OCI-LY7 (cell line): ENCODE measurements at regions not wholly inside any gene's neighbourhood (a gene's known extent, or its start where the extent isn't known, plus 50 kb on each side); places are given as distances from the start of the nearest gene placed in this dataset.

Experiments
- BruUV-seq: library from RNA; stranded (reverse); fragments of 400-500 nt; replicated peaks from 2 replicates; lab custom pipeline; 2021; lab: Mats Ljungman, UMichigan
- CTCF ChIA-PET: fragments of 300-600 bp; sonication (Branson Sonifier 250); formaldehyde crosslinking; loops from one replicate; lab custom pipeline; 2022; ENCODE audit warnings: antibody characterized with exemption; ENCODE audit not compliant: unreplicated experiment; lab: Charles Lee
- POLR2A ChIA-PET: fragments of 300-600 bp; sonication (Branson Sonifier 250); formaldehyde crosslinking; loops from one replicate; lab custom pipeline; 2022; ENCODE audit warnings: antibody characterized with exemption; lab: Charles Lee
- DNase-seq: peaks from one replicate; pipeline ENCODE4 v3.0.0-alpha.2; 2015; ENCODE audit warnings: low spot score
- H2AFZ ChIP-seq: fragments of 200-600 bp; sonication (generic), shearing (Covaris generic); 2 replicates; pipeline ENCODE4 v1.6.1; 2014; ENCODE audit warnings: mild to moderate bottlenecking, antibody characterized with exemption, low read length, moderate library complexity
- H3K27ac ChIP-seq: fragments of 200-600 bp; sonication (generic); 2 replicates; pipeline ENCODE4 v1.5.1; 2014; ENCODE audit warnings: mixed run types, low read depth, mild to moderate bottlenecking, moderate library complexity, low read length, inconsistent platforms; ENCODE audit not compliant: poor library complexity, severe bottlenecking
- H3K36me3 ChIP-seq: fragments of 200-600 bp; sonication (generic); 2 replicates; pipeline ENCODE4 v1.6.1; 2014; ENCODE audit warnings: mild to moderate bottlenecking, antibody characterized with exemption, low read length, moderate library complexity, mixed read lengths; ENCODE audit not compliant: insufficient read depth
- H3K4me1 ChIP-seq: fragments of 200-600 bp; sonication (generic); 2 replicates; pipeline ENCODE4 v1.5.1; 2014; ENCODE audit warnings: mild to moderate bottlenecking, low read length; ENCODE audit not compliant: insufficient read depth, poor library complexity, severe bottlenecking
- H3K4me2 ChIP-seq: fragments of 200-600 bp; sonication (generic); 2 replicates; pipeline ENCODE4 v1.6.1; 2014; ENCODE audit warnings: mild to moderate bottlenecking, low read length
- H3K4me3 ChIP-seq: fragments of 200-600 bp; sonication (generic); 2 replicates; pipeline ENCODE4 v1.5.1; 2014; ENCODE audit warnings: mild to moderate bottlenecking, low read depth, low read length; ENCODE audit not compliant: poor library complexity, severe bottlenecking
- H3K79me2 ChIP-seq: fragments of 200-600 bp; sonication (generic); 2 replicates; pipeline ENCODE4 v1.6.1; 2016; ENCODE audit warnings: low read depth, mild to moderate bottlenecking, low read length, moderate library complexity, mixed read lengths; ENCODE audit not compliant: insufficient read depth
- H3K9me2 ChIP-seq: fragments of 200-600 bp; sonication (generic); 2 replicates; pipeline ENCODE4 v1.6.1; 2016; ENCODE audit warnings: mild to moderate bottlenecking, low read length, mixed read lengths; ENCODE audit not compliant: insufficient read depth
- H3K9me3 ChIP-seq: fragments of 200-600 bp; sonication (generic); 2 replicates; pipeline ENCODE4 v1.6.1; 2014; ENCODE audit warnings: mild to moderate bottlenecking, mixed run types, low read length, mixed read lengths
- H4K20me1 ChIP-seq: fragments of 200-600 bp; sonication (generic); 2 replicates; pipeline ENCODE4 v1.6.1; 2014; ENCODE audit warnings: mild to moderate bottlenecking, antibody characterized with exemption, low read length, moderate library complexity, mixed read lengths; ENCODE audit not compliant: insufficient read depth
- CTCF ChIP-seq: fragments of 200-600 bp; sonication (generic); conservative IDR thresholded peaks from 2 replicates; pipeline ENCODE4 v1.5.1; 2014; ENCODE audit warnings: mild to moderate bottlenecking, antibody characterized with exemption, low read length, moderate library complexity, mixed read lengths
- EZH2phosphoT487 ChIP-seq: fragments of 200-600 bp; sonication (generic); IDR thresholded peaks from 2 replicates; pipeline ENCODE4 v1.6.1; 2018; ENCODE audit warnings: low read depth, borderline replicate concordance, mild to moderate bottlenecking, mixed run types, antibody characterized with exemption, low read length, moderate library complexity, mixed read lengths
- intact Hi-C: fragments of 100-400 bp; cut with micrococcal nuclease; formaldehyde crosslinking; loops from one replicate; pipeline ENCODE4 v1.10.0; 2022; ENCODE audit not compliant: unreplicated experiment

GRCh38 chrX:44456685-44457084, 86.0 kb downstream of the FUNDC1 start:
- Histone ChIP-seq H3K4me1 (no peaks in the 10 kb centered on the region), H3K4me3 (no peak overlapping the region)
- TF ChIP-seq EZH2phosphoT487: no peak
- TF ChIP-seq CTCF: no peak

GRCh38 chrX:44451056-44451455, 91.6 kb downstream of the FUNDC1 start:
- DNase-seq: no peak
- Histone ChIP-seq H3K9me3 (no peaks in the 10 kb centered on the region), H3K4me2 (no peak overlapping the region), H3K9me2 (no peaks in the 10 kb centered on the region), H3K4me3 (no peak overlapping the region), H3K36me3 (no peaks in the 10 kb centered on the region), H4K20me1 (no peaks in the 10 kb centered on the region), H3K79me2 (no peaks in the 10 kb centered on the region), H3K27ac (no peak overlapping the region), H2AFZ (no peak overlapping the region), H3K4me1 (no peaks in the 10 kb centered on the region)
- BruUV-seq: no TSS peak
- TF ChIP-seq EZH2phosphoT487: no peak
- no peak for TF ChIP-seq CTCF
- ChIA-PET POLR2A (no interaction called here), CTCF (no interaction called here)
- intact Hi-C loops: no loop called here

More at GRCh38 chrX:44456685-44457084, 86.0 kb downstream of the FUNDC1 start:
- POLR2A ChIA-PET: no interaction called here
- no peak for DNase-seq
- no peaks in the 10 kb centered on the region for H3K9me3 ChIP-seq
- no peak overlapping the region for H3K4me2 ChIP-seq
- H3K36me3 ChIP-seq: no peaks in the 10 kb centered on the region
- no peaks in the 10 kb centered on the region for H3K9me2 ChIP-seq
- H3K27ac ChIP-seq: no peak overlapping the region
- no peaks in the 10 kb centered on the region for H4K20me1 ChIP-seq
- no peaks in the 10 kb centered on the region for H3K79me2 ChIP-seq
- no peak overlapping the region for H2AFZ ChIP-seq
- intact Hi-C loops: no loop called here
- BruUV-seq: no TSS peak
- CTCF ChIA-PET: no interaction called here

- Histone ChIP-seq H3K79me2 (no peaks in the 10 kb centered on the region), H4K20me1 (no peaks in the 10 kb centered on the region), H3K36me3 (no peaks in the 10 kb centered on the region), H2AFZ (no peak overlapping the region), H3K4me2 (no peak overlapping the region), H3K4me3 (no peak overlapping the region), H3K4me1 (no peaks in the 10 kb centered on the region), H3K9me3 (no peaks in the 10 kb centered on the region), H3K9me2 (no peaks in the 10 kb centered on the region), H3K27ac (no peak overlapping the region)
- CTCF ChIA-PET: no interaction called here
- BruUV-seq: no TSS peak
- POLR2A ChIA-PET: no interaction called here
- no peak for DNase-seq
- TF ChIP-seq EZH2phosphoT487: no peak
- no peak for TF ChIP-seq CTCF
- intact Hi-C loops: no loop called here
Observed at GRCh38 chrX:44447214-44447613, 95.4 kb downstream of the FUNDC1 start.
